ENCODE measurements at regions not wholly inside any gene's neighbourhood (a gene's known extent, or its start where the extent isn't known, plus 50 kb on each side); places are given as distances from the start of the nearest gene placed in this dataset.

DNA sequence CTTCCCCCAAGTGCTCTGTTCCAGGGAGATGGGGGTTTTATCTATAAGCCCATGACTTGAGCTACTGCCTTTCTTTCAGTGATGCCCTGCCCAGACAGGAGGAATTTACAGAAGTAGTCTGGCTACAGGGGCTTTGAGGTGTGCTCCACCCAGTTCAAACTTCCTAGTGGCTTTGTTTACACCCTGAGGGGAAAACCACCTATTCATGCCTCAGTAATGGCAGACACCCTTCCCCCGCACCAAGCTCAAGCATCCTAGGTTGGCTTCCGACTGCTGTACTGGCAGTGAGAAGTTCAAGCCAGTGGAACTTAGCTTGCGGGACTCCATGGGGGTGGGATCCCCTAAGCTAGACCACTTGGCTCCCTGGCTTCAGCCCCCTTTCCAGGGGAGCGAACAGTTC is 154.6 kb downstream of the IZUMO3 start:
- no peak for TF ChIP-seq POLR2AphosphoS5 (IDR thresholded peaks at IDR 0.05)
- TF ChIP-seq, protein P1, sequence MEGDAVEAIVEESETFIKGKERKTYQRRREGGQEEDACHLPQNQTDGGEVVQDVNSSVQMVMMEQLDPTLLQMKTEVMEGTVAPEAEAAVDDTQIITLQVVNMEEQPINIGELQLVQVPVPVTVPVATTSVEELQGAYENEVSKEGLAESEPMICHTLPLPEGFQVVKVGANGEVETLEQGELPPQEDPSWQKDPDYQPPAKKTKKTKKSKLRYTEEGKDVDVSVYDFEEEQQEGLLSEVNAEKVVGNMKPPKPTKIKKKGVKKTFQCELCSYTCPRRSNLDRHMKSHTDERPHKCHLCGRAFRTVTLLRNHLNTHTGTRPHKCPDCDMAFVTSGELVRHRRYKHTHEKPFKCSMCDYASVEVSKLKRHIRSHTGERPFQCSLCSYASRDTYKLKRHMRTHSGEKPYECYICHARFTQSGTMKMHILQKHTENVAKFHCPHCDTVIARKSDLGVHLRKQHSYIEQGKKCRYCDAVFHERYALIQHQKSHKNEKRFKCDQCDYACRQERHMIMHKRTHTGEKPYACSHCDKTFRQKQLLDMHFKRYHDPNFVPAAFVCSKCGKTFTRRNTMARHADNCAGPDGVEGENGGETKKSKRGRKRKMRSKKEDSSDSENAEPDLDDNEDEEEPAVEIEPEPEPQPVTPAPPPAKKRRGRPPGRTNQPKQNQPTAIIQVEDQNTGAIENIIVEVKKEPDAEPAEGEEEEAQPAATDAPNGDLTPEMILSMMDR (IDR thresholded peaks at IDR 0.05 in 8 of 11, conservative IDR thresholded peaks at IDR 0.05 in 3 of 11): no peak
- TF ChIP-seq POLR2A (IDR thresholded peaks at IDR 0.05): no peak
